SU-DHL-6 (cell line): ENCODE measurements at regions not wholly inside any gene's neighbourhood (a gene's known extent, or its start where the extent isn't known, plus 50 kb on each side); places are given as distances from the start of the nearest gene placed in this dataset.
A peak's percentile ranks its signal among the peaks of the same experiment; 100 is the strongest.

ENCODE experiments used
- H2AFZ ChIP-seq: fragments of 200-600 bp; sonication (generic); 2 replicates; pipeline ENCODE4 v1.6.1; 2014; ENCODE audit warnings: low read depth, mild to moderate bottlenecking, moderate library complexity, mixed read lengths, antibody characterized with exemption, low read length; ENCODE audit not compliant: severe bottlenecking
- H3F3A ChIP-seq: fragments of 200-600 bp; shearing (Covaris generic); 2 replicates; pipeline ENCODE4 v1.6.0; 2016; ENCODE audit warnings: antibody characterized with exemption, mild to moderate bottlenecking; ENCODE audit not compliant: insufficient read depth
- H3K27ac ChIP-seq: fragments of 200-600 bp; sonication (generic); 2 replicates; pipeline ENCODE4 v1.5.1; 2016; ENCODE audit warnings: low read depth, mild to moderate bottlenecking, low read length, moderate library complexity, mixed read lengths
- H3K27me3 ChIP-seq: fragments of 200-600 bp; sonication (generic), shearing (Covaris generic); 2 replicates; pipeline ENCODE4 v1.6.0; 2014; ENCODE audit warnings: mild to moderate bottlenecking, low read length
- H3K36me3 ChIP-seq: fragments of 200-600 bp; sonication (generic); 2 replicates; pipeline ENCODE4 v1.6.1; 2014; ENCODE audit warnings: mild to moderate bottlenecking, low read length, mixed read lengths
- H3K4me2 ChIP-seq: fragments of 300-600, 200-600 bp; shearing (Covaris generic), sonication (generic); 2 replicates; pipeline ENCODE4 v1.6.0; 2014; ENCODE audit warnings: low read length, low read depth, mild to moderate bottlenecking; ENCODE audit not compliant: poor library complexity, severe bottlenecking
- H3K4me3 ChIP-seq: fragments of 200-600 bp; sonication (generic); 2 replicates; pipeline ENCODE4 v1.5.1; 2014; ENCODE audit warnings: antibody characterized with exemption, low read length, mild to moderate bottlenecking, mixed read lengths; ENCODE audit not compliant: insufficient read depth, poor library complexity, severe bottlenecking
- H3K79me2 ChIP-seq: fragments of 200-600 bp; sonication (generic); 2 replicates; pipeline ENCODE4 v1.6.1; 2014; ENCODE audit warnings: mild to moderate bottlenecking, low read length, moderate library complexity; ENCODE audit not compliant: insufficient read depth
- H3K9ac ChIP-seq: fragments of 200-600 bp; sonication (generic); 2 replicates; pipeline ENCODE4 v1.7.0; 2014; ENCODE audit warnings: mild to moderate bottlenecking, low read length
- H3K9me2 ChIP-seq: fragments of 200-600 bp; sonication (generic); replicated peaks from 2 replicates; pipeline ENCODE4 v1.6.1; 2014; ENCODE audit warnings: low read length; ENCODE audit not compliant: insufficient read depth
- H3K9me3 ChIP-seq: fragments of 200-600 bp; sonication (generic); 2 replicates; pipeline ENCODE4 v1.6.1; 2014; ENCODE audit warnings: low read length, mixed read lengths; ENCODE audit not compliant: insufficient read depth
- H4K20me1 ChIP-seq: fragments of 200-600 bp; sonication (generic); 2 replicates; pipeline ENCODE4 v1.6.1; 2014; ENCODE audit warnings: low read depth, mild to moderate bottlenecking, antibody characterized with exemption, low read length, moderate library complexity, mixed read lengths
- CTCF ChIP-seq: fragments of 200-600 bp; sonication (generic); IDR thresholded peaks from one replicate; pipeline ENCODE4 v1.5.1; 2017; ENCODE audit warnings: antibody characterized with exemption, mild to moderate bottlenecking, low read length, moderate library complexity; ENCODE audit not compliant: insufficient read depth, poor library complexity, severe bottlenecking
- EZH2phosphoT487 ChIP-seq: fragments of 200-600 bp; sonication (generic), shearing (Covaris generic); conservative IDR thresholded peaks from 2 replicates; pipeline ENCODE4 v1.6.1; 2018; ENCODE audit warnings: mild to moderate bottlenecking, antibody characterized with exemption, low read length, moderate library complexity, mixed read lengths

GRCh38 chr5:65075623-65076250 lies 307.0 kb downstream of the CWC27 start:
- Histone ChIP-seq H3K36me3 (no peaks in the 10 kb centered on the region), H2AFZ (no peak overlapping the region), H3K79me2 (no peaks in the 10 kb centered on the region), H3K9me3 (no peaks in the 10 kb centered on the region), H3K9ac (no peak overlapping the region), H3K4me2 (no peak overlapping the region), H3K4me3 (no peak overlapping the region), H3K9me2 (no peaks in the 10 kb centered on the region), H3K27me3 (no peaks in the 10 kb centered on the region), H4K20me1 (no peaks in the 10 kb centered on the region), H3K27ac (no peak overlapping the region), H3F3A (no peaks in the 10 kb centered on the region)
- TF ChIP-seq EZH2phosphoT487 (no peak), CTCF (no peak)

GRCh38 chr5:65076251-65076869 lies 307.6 kb downstream of the CWC27 start:
- Histone ChIP-seq H3K27me3 (no peaks in the 10 kb centered on the region), H3K27ac (no peak overlapping the region), H2AFZ (no peak overlapping the region), H3K9me3 (no peaks in the 10 kb centered on the region), H3K4me3 (no peak overlapping the region), H3K4me2 (no peak overlapping the region), H3F3A (no peaks in the 10 kb centered on the region), H3K36me3 (no peaks in the 10 kb centered on the region), H3K79me2 (no peaks in the 10 kb centered on the region), H3K9ac (no peak overlapping the region), H4K20me1 (no peaks in the 10 kb centered on the region), H3K9me2 (no peaks in the 10 kb centered on the region)
- TF ChIP-seq CTCF = peak; percentile 35
- TF ChIP-seq EZH2phosphoT487 = no peak

GRCh38 chr5:65077653-65078052 lies 308.9 kb downstream of the CWC27 start:
- Histone ChIP-seq H3K27me3 (no peaks in the 10 kb centered on the region), H3K9me2 (no peaks in the 10 kb centered on the region), H3K9ac (no peak overlapping the region), H3K4me3 (no peak overlapping the region), H3K9me3 (no peaks in the 10 kb centered on the region), H3K36me3 (no peaks in the 10 kb centered on the region), H3K79me2 (no peaks in the 10 kb centered on the region), H3K27ac (no peak overlapping the region), H2AFZ (no peak overlapping the region), H4K20me1 (no peaks in the 10 kb centered on the region), H3F3A (no peaks in the 10 kb centered on the region), H3K4me2 (no peak overlapping the region)
- no peak for TF ChIP-seq EZH2phosphoT487
- TF ChIP-seq CTCF = no peak
